HepG2 (cell line): ENCODE measurements at regions not wholly inside any gene's neighbourhood (a gene's known extent, or its start where the extent isn't known, plus 50 kb on each side); places are given as distances from the start of the nearest gene placed in this dataset.

Experiments used
- FOXO1 ChIP-seq: sonication (generic); formaldehyde crosslinking; IDR thresholded peaks from 2 replicates; pipeline ENCODE4 v1.4.0; 2020; ENCODE audit warnings: missing genetic modification reagents
- HCFC1 ChIP-seq: fragments of 150-350 bp; IDR thresholded peaks from 2 replicates; pipeline ENCODE4 v1.6.1; 2014; ENCODE audit warnings: low read depth, low read length
- KMT2A ChIP-seq: sonication (generic); formaldehyde crosslinking; IDR thresholded peaks from 2 replicates; pipeline ENCODE4 v1.4.0; 2020; ENCODE audit warnings: missing genetic modification reagents
- NCOA2 ChIP-seq: sonication (generic); formaldehyde crosslinking; IDR thresholded peaks from 2 replicates; pipeline ENCODE4 v1.8.0; 2022; ENCODE audit warnings: inconsistent platforms
- SRSF4 ChIP-seq: fragments of 200-400 bp; formaldehyde crosslinking; IDR thresholded peaks from one replicate; pipeline ENCODE4 v1.6.1; 2018; ENCODE audit warnings: mild to moderate bottlenecking, low read depth, low read length, moderate library complexity; ENCODE audit not compliant: poor library complexity, severe bottlenecking
- ZBTB20 ChIP-seq: sonication (generic); formaldehyde crosslinking; IDR thresholded peaks from 2 replicates; pipeline ENCODE4 v1.8.1; 2023; ENCODE audit warnings: missing genetic modification reagents, low read depth, mild to moderate bottlenecking, borderline replicate concordance
- ZNF136 ChIP-seq: sonication (generic); formaldehyde crosslinking; IDR thresholded peaks from 2 replicates; pipeline ENCODE4 v1.8.1; 2022; ENCODE audit warnings: low read depth, mild to moderate bottlenecking, moderate library complexity, missing genetic modification reagents
- ZNF543 ChIP-seq: sonication (generic); formaldehyde crosslinking; IDR thresholded peaks from 2 replicates; pipeline ENCODE4 v1.4.0; 2020; ENCODE audit warnings: mild to moderate bottlenecking, missing genetic modification reagents
- TF ChIP-seq, protein P1 (sequence below): fragments of 450-650 bp; IDR thresholded peaks from 2 replicates; pipeline ENCODE4 v1.6.1; 2017; ENCODE audit warnings: mild to moderate bottlenecking
- TF ChIP-seq, protein P2 (sequence below): sonication (generic); formaldehyde crosslinking; IDR thresholded peaks from 2 replicates; pipeline ENCODE4 v1.5.0; 2020; ENCODE audit warnings: mild to moderate bottlenecking, missing genetic modification reagents
- TF ChIP-seq, protein P3 (sequence below): sonication (generic); formaldehyde crosslinking; IDR thresholded peaks from 2 replicates; pipeline ENCODE4 v1.4.0; 2020; ENCODE audit warnings: mild to moderate bottlenecking, missing genetic modification reagents
- TF ChIP-seq, protein P4 (sequence below): sonication (generic); formaldehyde crosslinking; IDR thresholded peaks from 2 replicates; pipeline ENCODE4 v1.4.0; 2020; ENCODE audit warnings: missing genetic modification reagents
- TF ChIP-seq, protein P5 (sequence below): sonication (generic); formaldehyde crosslinking; IDR thresholded peaks from 2 replicates; pipeline ENCODE4 v1.5.0; 2020; ENCODE audit warnings: mild to moderate bottlenecking, missing genetic modification reagents, borderline replicate concordance
- TF ChIP-seq, protein P6 (sequence below): sonication (generic); formaldehyde crosslinking; IDR thresholded peaks from 2 replicates; pipeline ENCODE4 v1.4.0; 2020; ENCODE audit warnings: missing genetic modification reagents
- TF ChIP-seq, protein P7 (sequence below): sonication (generic); formaldehyde crosslinking; IDR thresholded peaks from 2 replicates; pipeline ENCODE4 v1.4.0; 2020; ENCODE audit warnings: mild to moderate bottlenecking, missing genetic modification reagents

DNA sequence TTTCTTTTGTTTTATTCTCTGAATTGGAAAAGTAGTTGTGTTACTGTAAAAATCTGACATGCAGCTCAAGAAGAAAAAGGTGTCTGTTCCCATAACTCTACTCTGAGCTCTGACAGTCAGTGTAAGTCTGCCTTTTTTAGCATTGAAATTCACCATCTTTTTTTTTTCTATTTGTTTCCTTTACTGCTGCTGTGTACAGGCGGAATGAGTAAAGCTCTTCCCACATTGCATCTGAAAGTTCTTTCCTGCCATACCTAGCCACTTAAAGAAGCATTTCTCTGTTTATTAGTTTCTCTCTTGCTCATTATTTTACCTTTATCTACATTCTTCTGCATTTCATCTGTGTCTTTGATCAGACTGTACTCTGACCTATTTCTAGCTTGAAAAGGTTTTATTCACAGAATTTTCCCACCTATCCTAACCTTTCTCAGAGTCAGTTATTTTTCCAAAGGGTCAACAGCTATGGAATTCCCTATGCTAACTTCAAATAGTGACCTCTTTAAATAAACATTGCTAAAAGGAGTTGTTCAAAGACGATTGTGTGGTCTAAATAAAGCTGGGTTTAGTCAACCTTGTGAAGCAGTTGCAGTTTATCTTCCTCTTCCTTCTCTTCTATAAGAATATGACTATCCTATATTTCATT lies 1303.1 kb upstream of the ZEB2 start (continued):
- TF ChIP-seq, protein P1, sequence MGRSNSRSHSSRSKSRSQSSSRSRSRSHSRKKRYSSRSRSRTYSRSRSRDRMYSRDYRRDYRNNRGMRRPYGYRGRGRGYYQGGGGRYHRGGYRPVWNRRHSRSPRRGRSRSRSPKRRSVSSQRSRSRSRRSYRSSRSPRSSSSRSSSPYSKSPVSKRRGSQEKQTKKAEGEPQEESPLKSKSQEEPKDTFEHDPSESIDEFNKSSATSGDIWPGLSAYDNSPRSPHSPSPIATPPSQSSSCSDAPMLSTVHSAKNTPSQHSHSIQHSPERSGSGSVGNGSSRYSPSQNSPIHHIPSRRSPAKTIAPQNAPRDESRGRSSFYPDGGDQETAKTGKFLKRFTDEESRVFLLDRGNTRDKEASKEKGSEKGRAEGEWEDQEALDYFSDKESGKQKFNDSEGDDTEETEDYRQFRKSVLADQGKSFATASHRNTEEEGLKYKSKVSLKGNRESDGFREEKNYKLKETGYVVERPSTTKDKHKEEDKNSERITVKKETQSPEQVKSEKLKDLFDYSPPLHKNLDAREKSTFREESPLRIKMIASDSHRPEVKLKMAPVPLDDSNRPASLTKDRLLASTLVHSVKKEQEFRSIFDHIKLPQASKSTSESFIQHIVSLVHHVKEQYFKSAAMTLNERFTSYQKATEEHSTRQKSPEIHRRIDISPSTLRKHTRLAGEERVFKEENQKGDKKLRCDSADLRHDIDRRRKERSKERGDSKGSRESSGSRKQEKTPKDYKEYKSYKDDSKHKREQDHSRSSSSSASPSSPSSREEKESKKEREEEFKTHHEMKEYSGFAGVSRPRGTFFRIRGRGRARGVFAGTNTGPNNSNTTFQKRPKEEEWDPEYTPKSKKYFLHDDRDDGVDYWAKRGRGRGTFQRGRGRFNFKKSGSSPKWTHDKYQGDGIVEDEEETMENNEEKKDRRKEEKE: no peak
- no peak for TF ChIP-seq HCFC1
- TF ChIP-seq ZNF136 (CRISPR knock-in tag): peak; percentile 50; the same call in 1 of the 2 replicates
- no peak for TF ChIP-seq KMT2A (CRISPR knock-in tag)
- TF ChIP-seq ZNF543 (CRISPR knock-in tag): no peak
- TF ChIP-seq, protein P2, sequence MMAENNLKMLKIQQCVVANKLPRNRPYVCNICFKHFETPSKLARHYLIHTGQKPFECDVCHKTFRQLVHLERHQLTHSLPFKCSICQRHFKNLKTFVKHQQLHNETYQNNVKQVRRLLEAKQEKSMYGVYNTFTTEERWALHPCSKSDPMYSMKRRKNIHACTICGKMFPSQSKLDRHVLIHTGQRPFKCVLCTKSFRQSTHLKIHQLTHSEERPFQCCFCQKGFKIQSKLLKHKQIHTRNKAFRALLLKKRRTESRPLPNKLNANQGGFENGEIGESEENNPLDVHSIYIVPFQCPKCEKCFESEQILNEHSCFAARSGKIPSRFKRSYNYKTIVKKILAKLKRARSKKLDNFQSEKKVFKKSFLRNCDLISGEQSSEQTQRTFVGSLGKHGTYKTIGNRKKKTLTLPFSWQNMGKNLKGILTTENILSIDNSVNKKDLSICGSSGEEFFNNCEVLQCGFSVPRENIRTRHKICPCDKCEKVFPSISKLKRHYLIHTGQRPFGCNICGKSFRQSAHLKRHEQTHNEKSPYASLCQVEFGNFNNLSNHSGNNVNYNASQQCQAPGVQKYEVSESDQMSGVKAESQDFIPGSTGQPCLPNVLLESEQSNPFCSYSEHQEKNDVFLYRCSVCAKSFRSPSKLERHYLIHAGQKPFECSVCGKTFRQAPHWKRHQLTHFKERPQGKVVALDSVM (CRISPR knock-in tag): no peak; the same call in 1 of the 2 replicates
- TF ChIP-seq ZBTB20 (CRISPR knock-in tag): peak; percentile 70; the same call in 1 of the 2 replicates
- TF ChIP-seq, protein P3, sequence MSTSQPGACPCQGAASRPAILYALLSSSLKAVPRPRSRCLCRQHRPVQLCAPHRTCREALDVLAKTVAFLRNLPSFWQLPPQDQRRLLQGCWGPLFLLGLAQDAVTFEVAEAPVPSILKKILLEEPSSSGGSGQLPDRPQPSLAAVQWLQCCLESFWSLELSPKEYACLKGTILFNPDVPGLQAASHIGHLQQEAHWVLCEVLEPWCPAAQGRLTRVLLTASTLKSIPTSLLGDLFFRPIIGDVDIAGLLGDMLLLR (CRISPR knock-in tag): no peak
- TF ChIP-seq, protein P4, sequence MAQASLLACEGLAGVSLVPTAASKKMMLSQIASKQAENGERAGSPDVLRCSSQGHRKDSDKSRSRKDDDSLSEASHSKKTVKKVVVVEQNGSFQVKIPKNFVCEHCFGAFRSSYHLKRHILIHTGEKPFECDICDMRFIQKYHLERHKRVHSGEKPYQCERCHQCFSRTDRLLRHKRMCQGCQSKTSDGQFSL (CRISPR knock-in tag): no peak
- no peak for TF ChIP-seq SRSF4
- TF ChIP-seq, protein P5, sequence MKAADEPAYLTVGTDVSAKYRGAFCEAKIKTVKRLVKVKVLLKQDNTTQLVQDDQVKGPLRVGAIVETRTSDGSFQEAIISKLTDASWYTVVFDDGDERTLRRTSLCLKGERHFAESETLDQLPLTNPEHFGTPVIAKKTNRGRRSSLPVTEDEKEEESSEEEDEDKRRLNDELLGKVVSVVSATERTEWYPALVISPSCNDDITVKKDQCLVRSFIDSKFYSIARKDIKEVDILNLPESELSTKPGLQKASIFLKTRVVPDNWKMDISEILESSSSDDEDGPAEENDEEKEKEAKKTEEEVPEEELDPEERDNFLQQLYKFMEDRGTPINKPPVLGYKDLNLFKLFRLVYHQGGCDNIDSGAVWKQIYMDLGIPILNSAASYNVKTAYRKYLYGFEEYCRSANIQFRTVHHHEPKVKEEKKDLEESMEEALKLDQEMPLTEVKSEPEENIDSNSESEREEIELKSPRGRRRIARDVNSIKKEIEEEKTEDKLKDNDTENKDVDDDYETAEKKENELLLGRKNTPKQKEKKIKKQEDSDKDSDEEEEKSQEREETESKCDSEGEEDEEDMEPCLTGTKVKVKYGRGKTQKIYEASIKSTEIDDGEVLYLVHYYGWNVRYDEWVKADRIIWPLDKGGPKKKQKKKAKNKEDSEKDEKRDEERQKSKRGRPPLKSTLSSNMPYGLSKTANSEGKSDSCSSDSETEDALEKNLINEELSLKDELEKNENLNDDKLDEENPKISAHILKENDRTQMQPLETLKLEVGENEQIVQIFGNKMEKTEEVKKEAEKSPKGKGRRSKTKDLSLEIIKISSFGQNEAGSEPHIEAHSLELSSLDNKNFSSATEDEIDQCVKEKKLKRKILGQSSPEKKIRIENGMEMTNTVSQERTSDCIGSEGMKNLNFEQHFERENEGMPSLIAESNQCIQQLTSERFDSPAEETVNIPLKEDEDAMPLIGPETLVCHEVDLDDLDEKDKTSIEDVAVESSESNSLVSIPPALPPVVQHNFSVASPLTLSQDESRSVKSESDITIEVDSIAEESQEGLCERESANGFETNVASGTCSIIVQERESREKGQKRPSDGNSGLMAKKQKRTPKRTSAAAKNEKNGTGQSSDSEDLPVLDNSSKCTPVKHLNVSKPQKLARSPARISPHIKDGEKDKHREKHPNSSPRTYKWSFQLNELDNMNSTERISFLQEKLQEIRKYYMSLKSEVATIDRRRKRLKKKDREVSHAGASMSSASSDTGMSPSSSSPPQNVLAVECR: no peak
- peak; percentile 92 for TF ChIP-seq FOXO1 (CRISPR knock-in tag)
- TF ChIP-seq, protein P6, sequence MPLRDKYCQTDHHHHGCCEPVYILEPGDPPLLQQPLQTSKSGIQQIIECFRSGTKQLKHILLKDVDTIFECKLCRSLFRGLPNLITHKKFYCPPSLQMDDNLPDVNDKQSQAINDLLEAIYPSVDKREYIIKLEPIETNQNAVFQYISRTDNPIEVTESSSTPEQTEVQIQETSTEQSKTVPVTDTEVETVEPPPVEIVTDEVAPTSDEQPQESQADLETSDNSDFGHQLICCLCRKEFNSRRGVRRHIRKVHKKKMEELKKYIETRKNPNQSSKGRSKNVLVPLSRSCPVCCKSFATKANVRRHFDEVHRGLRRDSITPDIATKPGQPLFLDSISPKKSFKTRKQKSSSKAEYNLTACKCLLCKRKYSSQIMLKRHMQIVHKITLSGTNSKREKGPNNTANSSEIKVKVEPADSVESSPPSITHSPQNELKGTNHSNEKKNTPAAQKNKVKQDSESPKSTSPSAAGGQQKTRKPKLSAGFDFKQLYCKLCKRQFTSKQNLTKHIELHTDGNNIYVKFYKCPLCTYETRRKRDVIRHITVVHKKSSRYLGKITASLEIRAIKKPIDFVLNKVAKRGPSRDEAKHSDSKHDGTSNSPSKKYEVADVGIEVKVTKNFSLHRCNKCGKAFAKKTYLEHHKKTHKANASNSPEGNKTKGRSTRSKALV (CRISPR knock-in tag): peak; percentile 76
- TF ChIP-seq, protein P7, sequence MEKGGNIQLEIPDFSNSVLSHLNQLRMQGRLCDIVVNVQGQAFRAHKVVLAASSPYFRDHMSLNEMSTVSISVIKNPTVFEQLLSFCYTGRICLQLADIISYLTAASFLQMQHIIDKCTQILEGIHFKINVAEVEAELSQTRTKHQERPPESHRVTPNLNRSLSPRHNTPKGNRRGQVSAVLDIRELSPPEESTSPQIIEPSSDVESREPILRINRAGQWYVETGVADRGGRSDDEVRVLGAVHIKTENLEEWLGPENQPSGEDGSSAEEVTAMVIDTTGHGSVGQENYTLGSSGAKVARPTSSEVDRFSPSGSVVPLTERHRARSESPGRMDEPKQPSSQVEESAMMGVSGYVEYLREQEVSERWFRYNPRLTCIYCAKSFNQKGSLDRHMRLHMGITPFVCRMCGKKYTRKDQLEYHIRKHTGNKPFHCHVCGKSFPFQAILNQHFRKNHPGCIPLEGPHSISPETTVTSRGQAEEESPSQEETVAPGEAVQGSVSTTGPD (CRISPR knock-in tag): no peak
- peak; percentile 98 for TF ChIP-seq NCOA2 (CRISPR knock-in tag)
